ENCODE measurements at regions not wholly inside any gene's neighbourhood (a gene's known extent, or its start where the extent isn't known, plus 50 kb on each side); places are given as distances from the start of the nearest gene placed in this dataset.

GRCh38 chr5:2266641-2267240, 384.0 kb upstream of the IRX4 start:
- no peak overlapping the region for H3K18ac ChIP-seq (ENCODE audit: extremely low read depth, low read length)
- H4K5ac ChIP-seq (ENCODE audit: insufficient read length, low read depth, low read length): no peak overlapping the region
- H3K4me1 ChIP-seq (replicated peaks in 1 of 4; ENCODE audit: control insufficient read depth in 3 of 4, insufficient read depth in 4 of 4, low read length in 3 of 4): peaks cover 0 to 4% (median 0%) of the 10 kb centered on the region in 4 experiments; a peak in 1 of 7 replicates
- no peak overlapping the region for H2BK20ac ChIP-seq (ENCODE audit: low read length)
- H3K9me3 ChIP-seq (ENCODE audit: insufficient read depth in 2 of 2, low read depth in 1 of 2, low read length in 1 of 2): no peaks in the 10 kb centered on the region; a peak in 1 of 4 replicates
- H2BK120ac ChIP-seq (replicated peaks; ENCODE audit: low read depth, low read length): no peak overlapping the region
- ChIA-PET CTCF (ENCODE audit: partially characterized antibody) (no interaction called here), POLR2A (ENCODE audit: partially characterized antibody) (no interaction called here)
- H4K8ac ChIP-seq (ENCODE audit: extremely low read depth, insufficient read depth, low read length): no peak overlapping the region
- no peak overlapping the region for H3K4me2 ChIP-seq (ENCODE audit: insufficient read depth in 1 of 2, low read depth in 2 of 2, low read length in 2 of 2)
- H3K79me1 ChIP-seq (ENCODE audit: low read depth, low read length): no peaks in the 10 kb centered on the region
- H2AK5ac ChIP-seq (ENCODE audit: low read depth, low read length): no peak overlapping the region
- H3K36me3 ChIP-seq (ENCODE audit: control insufficient read depth in 2 of 4, insufficient read depth in 4 of 4, low read length in 3 of 4): no peaks in the 10 kb centered on the region
- no peak overlapping the region for H2BK5ac ChIP-seq (ENCODE audit: low read depth, low read length)
- no peaks in the 10 kb centered on the region for H4K20me1 ChIP-seq (replicated peaks in 1 of 2; ENCODE audit: control insufficient read depth in 1 of 2, insufficient read depth in 2 of 2, low read length in 2 of 2)
- no peak for DNase-seq (ENCODE audit: low read depth in 1 of 2, low spot score in 2 of 2)
- no peaks in the 10 kb centered on the region; a peak in 1 of 7 replicates for H3K27me3 ChIP-seq (replicated peaks in 1 of 4; ENCODE audit: control insufficient read depth in 3 of 4, extremely low read depth in 1 of 4, insufficient read depth in 3 of 4, low read length in 3 of 4)
- no peaks in the 10 kb centered on the region for H3K79me2 ChIP-seq (ENCODE audit: control insufficient read depth in 1 of 2, insufficient read depth in 2 of 2, low read length in 2 of 2)
- H3K27ac ChIP-seq (ENCODE audit: low read depth, low read length): no peak overlapping the region
- no peaks in the 10 kb centered on the region for H3K23me2 ChIP-seq (ENCODE audit: low read depth, low read length)
- no peak overlapping the region for H3K14ac ChIP-seq (ENCODE audit: insufficient read length)
- H3K4ac ChIP-seq (replicated peaks; ENCODE audit: insufficient read length, low read depth, low read length): no peak overlapping the region
- no peak overlapping the region for H3K4me3 ChIP-seq (ENCODE audit: extremely low read depth in 1 of 4, insufficient read depth in 2 of 4, low read depth in 3 of 4, low read length in 4 of 4)
- FAIRE-seq: no peak
- H2AFZ ChIP-seq (ENCODE audit: low read length): no peak overlapping the region
- H3K56ac ChIP-seq (replicated peaks; ENCODE audit: insufficient read length, low read depth, low read length): no peak overlapping the region
- H2BK12ac ChIP-seq (ENCODE audit: low read depth, low read length): no peak overlapping the region
- 94% methylated on average over 9 of the region's 9 CpGs; no CpG with 5 or more reads in 1 of the 2 experiments for WGBS, 2 experiments (ENCODE audit: extremely low coverage in 1 of 2, insufficient coverage in 1 of 2, insufficient read length in 1 of 2, insufficient replicate concordance in 2 of 2, low coverage in 1 of 2, low lambda C conversion rate in 2 of 2, missing lambda C conversion rate in 1 of 2)
- H3K9ac ChIP-seq (replicated peaks in 1 of 4; ENCODE audit: extremely low read depth in 1 of 4, low read depth in 3 of 4, low read length in 3 of 4): no peak overlapping the region
- no peak overlapping the region for H2BK15ac ChIP-seq (ENCODE audit: low read length)
- H3K23ac ChIP-seq (ENCODE audit: insufficient read length): no peak overlapping the region
- H4K91ac ChIP-seq (replicated peaks; ENCODE audit: insufficient read length, low read length): no peak overlapping the region
- no peak for TF ChIP-seq CBX8 (IDR thresholded peaks at IDR 0.05; ENCODE audit: borderline replicate concordance, low read depth, low read length)
- no peak for TF ChIP-seq TCF12 (IDR thresholded peaks at IDR 0.05; ENCODE audit: low read depth, low read length)
- no peak for TF ChIP-seq KDM1A (IDR thresholded peaks at IDR 0.05; ENCODE audit: borderline replicate concordance, low read length)
- TF ChIP-seq SAP30 (IDR thresholded peaks at IDR 0.05; ENCODE audit: insufficient read depth, insufficient replicate concordance, low read length): no peak
- no peak for TF ChIP-seq TAF7 (optimal IDR thresholded peaks at IDR 0.05; ENCODE audit: borderline replicate concordance, low read depth, low read length)
- TF ChIP-seq BCL11A (IDR thresholded peaks at IDR 0.05; ENCODE audit: low read depth in 2 of 2, low read length in 2 of 2): no peak
- no peak for TF ChIP-seq CTCF (IDR thresholded peaks at IDR 0.05; ENCODE audit: control extremely low read depth in 1 of 3, insufficient read depth in 1 of 3, low read depth in 1 of 3, low read length in 3 of 3)
- no peak for TF ChIP-seq EP300 (IDR thresholded peaks at IDR 0.05; ENCODE audit: borderline replicate concordance in 1 of 2, low read depth in 2 of 2, low read length in 2 of 2)
- no peak for TF ChIP-seq GTF2F1 (IDR thresholded peaks at IDR 0.05; ENCODE audit: borderline replicate concordance, low read depth, low read length)
- TF ChIP-seq CHD1 (IDR thresholded peaks at IDR 0.05; ENCODE audit: low read depth, low read length): no peak
- no peak for TF ChIP-seq NRF1 (IDR thresholded peaks at IDR 0.05; ENCODE audit: low read depth, low read length)

Data from H1 (cell line).